Stromal cell of bone marrow (primary cell): ENCODE measurements at regions not wholly inside any gene's neighbourhood (a gene's known extent, or its start where the extent isn't known, plus 50 kb on each side); places are given as distances from the start of the nearest gene placed in this dataset.
A peak's percentile ranks its signal among the peaks of the same experiment; 100 is the strongest.

Source experiments
- DNase-seq: peaks from one replicate; pipeline ENCODE4 v3.0.0-alpha.2; 2012; ENCODE audit warnings: low read depth

DNA sequence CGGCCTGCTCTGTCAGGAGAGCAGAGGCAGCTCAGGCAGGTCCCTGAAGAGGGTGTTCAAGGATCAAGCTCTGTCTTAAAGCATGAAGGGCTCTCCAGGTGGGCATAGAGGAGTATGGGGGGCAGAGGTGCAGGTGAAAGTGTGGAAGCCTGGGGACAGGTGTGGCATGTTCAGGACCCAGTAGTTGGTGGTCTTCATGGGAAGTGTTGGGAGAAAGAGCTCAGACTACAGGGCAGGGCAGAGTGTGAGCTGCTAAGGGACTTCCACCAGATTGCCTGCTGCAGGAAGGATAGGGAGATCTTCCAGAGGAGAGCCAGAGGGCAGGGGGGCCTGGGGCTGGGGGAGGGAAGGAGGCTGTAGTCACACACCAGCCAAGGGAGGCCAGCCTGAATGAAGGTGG, 156.5 kb upstream of the GDF10 start:
- DNase-seq, result no peak

DNA sequence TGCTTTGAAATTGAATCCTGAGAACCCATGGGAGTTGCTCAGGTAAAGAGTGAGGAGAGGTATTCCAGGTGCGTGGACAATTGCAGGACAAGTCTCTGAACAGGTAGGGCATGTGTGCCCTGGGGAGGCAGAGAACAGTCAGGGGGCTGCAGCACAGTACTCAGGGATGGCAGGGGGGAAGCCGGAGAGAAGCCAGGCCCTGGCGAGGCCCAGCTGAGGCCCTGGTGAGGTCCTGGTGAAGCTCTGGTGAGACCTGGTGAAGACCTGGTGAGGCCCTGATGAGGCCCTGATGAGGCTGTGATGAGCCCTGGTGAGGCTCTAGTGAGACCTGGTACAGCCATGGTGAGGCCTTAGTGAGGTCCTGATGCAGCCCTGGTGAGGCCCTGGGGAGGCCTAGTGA, 155.5 kb upstream of the GDF10 start:
- DNase-seq, result no peak

DNA sequence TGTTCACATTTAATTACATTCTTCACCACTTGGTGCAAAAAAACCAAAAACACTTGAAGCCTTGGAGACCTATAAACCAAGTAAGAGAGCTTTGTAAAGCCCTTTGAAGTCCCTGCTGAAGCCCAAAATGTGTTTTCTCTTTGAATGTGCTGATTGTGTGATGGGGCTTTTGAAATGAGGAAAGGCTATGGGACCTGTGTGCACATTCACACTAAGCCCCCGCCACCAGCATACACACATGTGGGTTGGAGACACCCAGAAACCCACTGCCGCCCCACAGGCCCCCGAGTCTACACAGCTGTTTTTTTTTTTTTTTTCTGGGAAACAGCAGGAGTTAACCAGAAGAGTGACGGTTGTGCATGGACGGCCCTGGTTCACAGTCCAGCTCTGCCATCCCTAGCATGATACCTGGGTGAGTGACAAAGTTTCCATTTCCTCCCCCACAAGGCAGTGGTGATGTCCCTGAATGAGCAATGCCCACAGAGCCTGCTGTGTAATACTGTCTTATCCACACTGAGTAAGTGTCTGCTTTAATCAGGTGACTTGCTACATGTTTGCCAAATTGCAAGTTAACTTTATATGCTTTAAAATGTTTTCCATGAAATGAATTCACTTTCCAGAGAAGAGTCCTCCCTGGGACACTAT, 154.6 kb upstream of the GDF10 start:
- no peak for DNase-seq

DNA sequence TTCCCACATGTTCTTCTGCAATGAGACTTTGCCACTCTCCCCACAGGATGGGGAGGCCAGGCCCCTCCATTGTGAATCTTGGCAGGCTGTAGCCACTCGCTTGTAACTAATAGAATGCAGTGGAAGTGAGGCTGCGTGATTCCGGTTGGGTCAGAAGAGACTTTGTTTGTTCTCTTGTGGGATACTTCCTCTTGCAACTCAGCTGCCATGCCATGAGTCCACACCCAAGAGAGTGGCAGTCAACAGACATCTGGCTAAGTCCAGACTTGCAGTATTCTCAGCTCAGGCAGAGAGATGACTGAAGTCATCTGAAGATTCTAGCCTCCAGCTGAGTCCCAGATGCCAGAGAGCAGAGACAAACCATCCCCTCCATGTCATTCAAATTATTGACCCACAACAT, 153.4 kb upstream of the GDF10 start:
- no peak for DNase-seq

DNA sequence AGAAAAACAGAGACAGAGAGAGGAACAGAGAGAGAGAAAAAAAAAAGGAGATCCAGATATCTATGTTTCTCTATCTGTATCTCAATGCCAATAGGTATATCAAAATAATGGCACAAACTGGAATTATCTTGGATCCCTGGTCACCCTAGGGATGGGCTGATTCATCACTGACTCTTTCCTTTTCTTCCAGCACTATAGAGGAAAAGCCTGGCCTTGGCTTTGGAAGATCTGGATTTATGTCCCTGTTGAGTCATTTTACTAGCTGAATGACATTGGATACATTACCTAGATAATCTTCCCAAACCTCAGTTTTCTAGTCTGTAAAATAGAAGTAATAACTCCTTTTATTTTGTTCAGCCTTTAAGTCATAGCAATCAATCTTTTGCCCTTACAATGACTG, 152.8 kb upstream of the GDF10 start:
- DNase-seq, result no peak

DNA sequence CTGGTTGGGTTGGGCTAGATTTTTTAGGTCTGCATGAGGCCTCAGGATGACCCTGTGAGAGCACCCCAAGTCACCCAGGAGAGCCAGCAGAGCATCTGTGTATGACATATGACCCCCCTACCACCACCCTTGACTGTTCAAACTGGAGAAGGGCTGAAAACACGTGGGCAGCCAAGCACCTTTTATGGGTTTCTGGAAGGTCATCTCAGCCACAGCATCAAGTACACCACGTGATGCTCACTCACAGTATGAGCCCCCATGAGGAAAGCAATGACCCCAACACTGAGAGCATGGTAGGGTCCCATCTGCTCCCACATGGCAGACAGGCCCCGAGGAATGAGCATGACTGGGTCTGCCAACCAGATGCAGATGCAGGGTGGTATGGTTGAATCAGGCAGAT, 149.4 kb upstream of the GDF10 start:
- DNase-seq, result no peak

DNA sequence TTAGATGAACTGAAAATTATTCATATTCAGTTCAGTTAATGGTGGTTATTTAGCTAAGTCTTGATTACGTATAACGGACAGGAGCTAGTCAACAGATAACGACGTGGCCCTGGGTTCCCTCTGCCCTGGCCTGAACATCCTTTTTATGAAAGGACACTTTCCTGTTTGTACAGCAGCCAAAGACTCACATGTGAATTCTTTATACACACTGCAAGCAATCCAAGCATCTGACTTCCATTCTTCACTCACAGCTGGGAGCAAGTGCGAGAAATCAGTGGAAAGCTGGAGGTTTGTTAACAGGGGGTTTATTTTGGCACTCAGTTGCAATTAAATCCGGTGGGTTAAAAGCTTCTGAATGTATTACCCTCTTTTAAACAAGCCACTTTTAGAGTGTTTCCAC, 148.1 kb upstream of the GDF10 start:
- no peak for DNase-seq

DNA sequence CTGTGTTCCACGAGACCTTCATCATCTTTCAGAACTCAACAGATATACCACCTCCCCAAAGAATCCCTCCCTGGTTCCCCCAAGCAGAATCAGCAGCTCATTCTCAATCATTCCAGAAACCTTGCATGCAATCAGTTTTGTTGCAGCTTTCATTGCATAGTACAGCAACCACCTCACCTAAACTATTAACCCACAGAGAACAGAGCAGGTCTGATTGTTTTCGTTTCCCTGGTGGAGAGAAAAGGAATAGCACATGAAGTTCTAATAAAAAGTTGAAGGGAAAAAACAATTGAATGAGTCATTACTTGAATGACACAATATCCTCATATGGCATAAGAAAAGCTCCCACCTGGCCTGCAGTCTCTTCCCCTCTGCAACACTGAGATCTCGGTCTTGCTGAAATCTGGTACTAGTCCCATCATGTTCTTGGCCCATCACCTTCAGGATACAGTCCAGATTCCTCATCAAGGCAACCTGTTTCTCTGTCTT, 147.1 kb upstream of the GDF10 start:
- no peak for DNase-seq

DNA sequence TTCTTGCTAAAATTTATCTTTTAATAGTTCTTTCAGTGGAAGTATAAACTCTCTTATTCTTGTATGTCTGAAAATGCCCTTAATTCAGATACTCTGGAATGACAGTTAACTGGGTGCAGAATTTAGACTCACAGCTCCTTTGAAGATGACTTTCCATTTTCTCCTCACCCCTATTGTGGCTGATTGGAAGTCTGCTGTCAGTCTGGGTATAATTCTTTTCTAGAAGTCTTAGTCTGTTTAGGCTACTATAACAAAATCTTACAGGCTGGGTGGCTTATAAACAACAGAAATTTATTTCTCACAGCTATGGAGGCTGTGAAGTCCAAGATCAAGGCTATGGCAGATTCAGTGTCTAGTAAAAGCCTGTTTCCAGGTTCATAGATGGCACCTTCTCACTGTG, 145.2 kb upstream of the GDF10 start:
- DNase-seq, result no peak

DNA sequence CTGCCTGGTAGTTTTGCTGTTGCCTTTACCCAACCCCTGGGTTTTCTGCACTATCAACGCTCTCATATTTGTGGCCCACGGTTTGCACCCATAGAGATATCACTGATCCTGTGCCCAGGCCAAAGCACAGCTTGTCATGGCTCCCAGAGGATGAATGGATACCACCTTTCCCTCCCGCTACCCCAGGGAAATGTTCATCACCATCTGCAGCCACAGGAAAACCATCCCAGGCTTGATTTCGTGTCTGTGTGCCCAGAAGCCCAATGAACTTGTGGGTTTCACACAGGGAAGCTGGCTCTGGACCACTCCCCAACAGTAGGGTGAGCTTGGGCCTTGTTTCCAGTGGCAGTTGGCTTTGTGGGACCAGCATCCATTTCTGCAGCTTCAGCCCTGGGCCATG, 143.1 kb upstream of the GDF10 start:
- no peak for DNase-seq

DNA sequence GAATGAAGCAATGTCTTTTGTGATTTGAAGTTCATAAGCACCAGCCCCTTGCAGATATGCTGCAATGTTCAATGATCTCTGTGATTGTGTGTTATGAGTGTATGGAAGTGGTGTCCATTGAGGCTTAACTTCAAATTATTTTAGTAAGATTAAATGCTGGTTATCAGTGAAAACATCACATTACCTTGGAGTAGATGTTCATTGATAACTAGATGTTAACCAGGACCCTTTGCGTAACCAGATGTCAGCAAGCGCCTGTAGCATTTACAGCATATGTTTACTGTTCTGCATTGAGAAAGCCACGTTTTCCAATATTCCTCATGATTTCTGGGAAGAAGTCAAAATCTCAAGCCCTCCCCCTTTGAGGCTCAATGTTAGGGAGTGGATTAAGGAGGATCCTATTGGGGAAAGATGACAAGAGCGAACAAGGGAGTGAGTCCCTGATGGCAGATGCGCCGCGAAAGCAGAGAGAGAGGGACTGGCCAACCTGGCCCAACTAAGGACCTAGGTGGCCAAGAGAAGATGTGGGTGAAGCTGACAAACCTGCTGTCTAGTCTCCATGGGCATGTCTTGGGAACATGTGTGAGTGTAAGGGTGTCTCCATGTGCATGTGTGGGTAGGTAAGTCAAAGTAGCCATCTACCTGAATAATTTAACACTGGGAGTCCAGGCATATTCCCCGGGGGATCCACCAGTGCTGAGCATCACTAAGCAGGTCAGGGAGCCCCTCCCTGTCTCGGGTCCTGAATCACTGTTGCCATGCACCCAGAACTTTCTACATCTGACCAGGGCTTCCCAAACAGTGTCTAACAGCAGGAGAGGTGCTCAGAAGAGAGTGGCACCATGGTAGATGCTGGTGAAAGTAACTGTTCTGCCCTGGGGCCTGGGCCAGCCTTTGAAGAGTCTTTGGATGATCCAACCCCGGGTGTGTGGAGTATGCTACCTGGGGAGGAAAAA, 141.6 kb upstream of the GDF10 start:
- no peak for DNase-seq

DNA sequence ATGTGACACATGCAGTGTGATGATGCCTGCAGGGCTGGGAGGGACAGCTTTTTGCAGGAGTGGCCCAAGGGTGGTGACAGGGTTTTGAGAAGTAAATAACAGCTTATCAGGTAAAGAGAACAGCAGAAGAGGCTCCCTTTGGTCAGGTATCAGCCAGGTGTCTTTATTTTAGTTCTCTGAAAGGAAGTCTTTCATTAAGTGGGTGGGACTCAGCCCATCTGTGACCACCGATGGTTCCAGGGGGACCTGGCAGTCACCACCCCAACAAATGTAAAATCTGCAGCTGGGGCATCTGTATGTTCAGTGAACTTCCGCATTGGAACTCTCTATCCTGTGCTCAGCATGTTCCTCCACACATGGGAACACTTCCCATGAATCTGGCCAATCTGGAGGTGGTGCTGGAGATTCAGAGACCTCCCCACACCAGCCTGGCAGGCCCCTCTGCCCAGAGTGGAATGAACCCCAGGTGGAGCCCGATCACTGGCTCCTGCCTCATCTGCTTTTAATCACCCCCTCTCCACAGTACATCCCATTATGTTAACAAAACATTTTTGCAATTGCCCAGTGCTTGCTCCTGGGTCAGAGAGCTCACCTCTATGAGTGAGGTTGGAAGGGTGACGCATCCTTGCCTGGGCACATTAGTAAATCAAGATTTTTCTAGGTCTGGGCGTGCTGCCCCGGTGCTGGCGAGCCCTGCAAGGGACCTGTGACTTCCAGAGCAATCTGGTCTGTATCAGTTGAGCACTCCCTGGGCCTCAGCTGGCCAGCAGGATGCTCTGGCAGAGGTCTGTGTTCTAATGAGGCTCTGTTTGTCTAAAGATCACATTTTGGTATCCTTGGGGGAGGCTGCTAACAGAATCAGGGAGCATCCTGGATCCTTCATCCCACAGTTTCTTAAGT, 140.4 kb upstream of the GDF10 start:
- DNase-seq, result no peak

DNA sequence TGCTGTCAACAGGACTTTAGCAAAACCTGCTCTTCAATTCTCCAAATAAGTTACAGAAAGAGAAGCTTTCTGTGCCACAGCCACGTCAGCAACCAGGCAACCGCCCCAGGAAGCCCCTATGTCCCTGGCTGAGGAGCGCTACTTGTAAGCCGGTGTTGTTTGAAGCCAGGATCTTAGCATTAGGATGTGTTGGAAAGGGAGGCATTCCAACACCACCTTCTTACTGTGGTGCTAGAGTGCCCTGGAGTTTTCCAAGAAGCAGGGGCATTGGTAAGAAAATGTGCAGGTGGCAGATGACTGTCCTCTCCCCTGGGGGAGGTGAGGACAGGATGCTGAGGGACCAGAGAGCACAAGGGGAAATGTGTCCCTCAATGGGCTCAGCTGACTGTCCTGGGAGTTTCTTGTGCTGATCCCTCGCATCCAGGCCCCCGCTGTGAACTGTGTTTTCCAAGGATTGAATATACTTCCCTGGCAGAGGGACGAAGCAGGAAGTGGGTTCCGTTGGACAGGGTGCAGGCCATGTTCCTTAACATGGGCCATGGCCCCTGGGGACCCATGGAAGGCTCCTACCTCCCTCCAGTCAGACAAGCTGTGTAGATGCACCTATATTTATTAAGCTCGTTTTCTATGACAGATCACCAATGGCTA, 139.6 kb upstream of the GDF10 start:
- no peak for DNase-seq

DNA sequence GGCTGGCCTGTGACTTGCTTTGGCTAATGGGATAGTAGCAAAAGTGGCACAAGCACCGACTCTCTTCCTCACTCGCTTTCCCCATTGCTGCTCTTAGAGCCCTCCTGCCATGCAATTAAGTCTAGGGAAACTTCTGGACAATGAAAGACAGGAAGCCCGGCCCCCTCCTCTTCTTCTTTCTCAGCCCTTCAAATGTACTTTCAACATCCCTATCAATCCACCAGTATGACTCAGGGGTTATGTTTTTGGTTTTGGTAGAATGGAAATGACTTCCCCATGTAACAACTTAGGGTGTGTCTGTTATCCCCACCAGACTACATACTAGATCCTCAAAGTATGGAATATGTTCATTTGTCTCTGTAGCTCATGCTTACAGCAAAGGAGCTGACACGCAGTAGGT, 139.0 kb upstream of the GDF10 start:
- DNase-seq, result no peak

DNA sequence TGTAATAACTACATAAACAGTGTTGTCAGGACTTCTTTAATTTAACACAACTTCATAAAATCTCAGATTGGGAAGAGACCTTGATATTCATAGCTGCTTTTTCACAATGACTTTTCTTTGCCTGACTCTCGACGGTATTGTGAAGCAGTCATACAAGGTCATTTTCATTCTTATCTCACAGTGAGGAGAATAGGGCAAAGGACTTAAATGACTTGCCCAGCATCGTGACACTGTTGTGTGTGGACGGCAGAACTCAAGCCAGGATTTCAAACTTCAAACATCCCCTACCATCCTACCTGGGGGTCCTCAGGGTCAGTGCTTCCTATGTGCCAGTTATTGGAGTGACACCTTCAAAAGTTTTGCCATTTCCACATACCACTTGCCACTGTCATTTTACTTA, 138.5 kb upstream of the GDF10 start:
- no peak for DNase-seq

DNA sequence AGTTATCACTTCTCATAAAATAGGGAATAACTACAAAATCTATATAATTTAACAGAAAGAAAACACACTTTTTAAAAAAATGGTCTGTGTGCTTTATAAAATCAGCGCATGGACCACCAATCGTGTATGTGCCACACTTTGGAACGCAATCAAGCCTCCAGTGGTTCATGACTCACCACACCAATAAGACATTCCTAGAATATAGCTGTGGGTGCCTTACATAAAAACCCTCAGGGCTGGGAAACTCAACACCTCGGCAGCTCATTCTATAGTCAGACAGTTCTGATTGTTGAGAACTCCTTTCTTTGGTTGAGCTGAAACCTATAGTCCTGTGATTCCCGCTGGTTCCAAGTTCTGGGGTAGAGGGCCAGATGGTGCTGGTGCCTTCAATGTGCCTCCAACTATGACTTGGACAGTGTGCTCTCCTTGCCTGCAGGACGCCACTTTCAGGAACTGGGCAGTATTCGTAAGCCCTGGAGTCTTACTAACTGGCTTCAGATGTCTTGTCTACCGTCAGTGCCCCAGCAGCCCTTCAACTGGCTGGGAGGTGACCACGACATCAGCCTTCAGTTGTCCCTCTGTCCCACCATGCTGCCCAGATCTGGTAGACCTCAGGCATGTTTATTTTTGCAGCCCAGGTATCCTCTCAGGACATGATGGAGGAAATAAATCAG, 135.7 kb upstream of the GDF10 start:
- DNase-seq, result peak; percentile 28

DNA sequence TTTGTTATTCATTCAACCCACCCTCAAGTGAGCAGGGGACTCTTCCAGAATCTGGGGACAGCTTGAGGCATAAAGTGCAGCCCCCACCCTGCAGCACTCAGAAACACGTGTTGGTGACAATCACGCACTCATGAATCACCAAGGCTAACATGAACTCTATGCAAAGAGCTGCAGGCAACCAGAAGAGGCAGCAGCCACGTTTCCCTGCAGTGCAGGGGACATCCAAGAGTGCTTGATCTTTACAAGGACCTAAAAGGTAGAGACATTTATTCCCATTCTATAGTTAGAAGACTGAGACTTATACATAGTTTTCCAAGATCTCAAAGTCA, 135.2 kb upstream of the GDF10 start:
- no peak for DNase-seq

DNA sequence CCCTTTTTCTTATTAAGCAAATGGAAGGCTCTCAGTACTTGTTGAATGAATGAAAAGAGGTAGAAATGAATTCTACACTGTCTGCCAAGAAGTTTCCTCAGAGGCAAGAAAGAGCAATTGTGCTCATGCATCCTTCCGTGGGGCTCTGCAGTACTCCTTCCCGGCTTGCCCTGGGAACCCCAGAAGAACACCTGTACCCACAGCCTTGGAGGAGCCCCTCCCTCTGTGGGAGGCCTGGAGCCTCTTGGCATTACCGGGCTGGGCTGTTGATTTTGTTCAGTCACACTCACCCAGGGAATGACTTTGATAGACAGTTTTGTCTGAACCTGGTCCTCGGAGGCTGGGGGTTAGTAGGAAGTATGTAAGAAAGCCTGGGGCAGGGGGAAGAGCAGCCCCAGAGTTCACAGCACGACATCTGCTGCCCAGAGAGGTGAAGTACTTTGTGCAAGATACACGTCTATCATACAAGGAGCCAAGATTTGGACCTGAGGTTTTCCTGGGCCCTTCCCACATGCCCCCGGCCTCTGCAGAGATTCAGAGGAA, 134.8 kb upstream of the GDF10 start:
- no peak for DNase-seq

DNA sequence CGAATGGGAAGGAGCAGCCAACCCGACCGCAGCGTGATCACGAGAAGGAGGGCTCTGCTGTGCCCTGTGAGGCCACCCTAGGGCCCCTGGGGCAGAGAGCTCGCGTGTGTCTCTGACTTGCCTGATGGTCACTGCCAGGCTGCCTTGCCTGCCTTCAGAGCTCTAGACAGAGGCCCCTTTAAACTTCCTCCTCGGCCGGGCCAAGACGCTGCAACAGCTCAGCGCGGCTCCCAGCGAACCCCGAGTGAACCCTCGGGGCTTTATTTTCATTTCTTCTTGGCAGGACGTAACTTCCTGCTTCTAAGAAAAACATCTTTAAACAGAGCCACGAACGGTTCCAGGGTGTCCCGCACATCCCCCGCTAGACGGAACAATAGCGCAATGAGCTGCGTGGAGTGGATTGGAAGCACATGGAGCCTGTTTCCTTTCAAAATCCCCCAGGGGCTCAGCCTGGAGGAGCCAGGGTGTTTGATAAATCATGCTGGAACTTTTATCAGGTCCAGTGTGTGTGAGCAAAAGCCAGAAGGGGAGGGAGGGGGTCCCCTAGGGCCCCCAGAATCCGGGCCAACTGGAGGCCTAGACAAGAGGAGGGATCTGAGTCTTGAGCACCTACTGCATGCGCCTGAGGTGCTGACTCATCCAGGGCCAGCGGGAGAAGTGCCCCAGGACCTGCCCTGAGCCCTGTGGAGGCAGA, 134.1 kb upstream of the GDF10 start:
- peak; percentile 63 for DNase-seq

DNA sequence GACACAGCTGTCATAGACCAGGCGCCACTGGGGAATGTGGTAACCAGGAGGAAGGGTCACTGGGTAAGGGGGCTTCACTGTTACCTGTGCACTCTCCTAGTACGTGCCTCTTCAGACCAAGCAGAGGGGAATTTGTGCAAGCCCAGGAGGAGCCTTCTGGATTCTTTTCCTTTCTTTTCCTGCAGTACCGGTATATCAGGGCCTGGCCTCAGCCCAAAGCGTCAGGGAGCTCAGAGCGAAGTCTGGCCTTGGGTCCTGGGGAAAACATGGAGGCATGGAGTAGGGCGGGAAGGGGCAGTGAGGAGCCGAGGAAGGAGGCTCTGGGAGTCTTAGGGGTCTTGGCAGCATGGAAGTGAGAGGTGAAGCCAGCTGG, 133.6 kb upstream of the GDF10 start:
- DNase-seq, result no peak
